Kidney epithelial cell (primary cell): ENCODE measurements at regions not wholly inside any gene's neighbourhood (a gene's known extent, or its start where the extent isn't known, plus 50 kb on each side); places are given as distances from the start of the nearest gene placed in this dataset.
A peak's percentile ranks its signal among the peaks of the same experiment; 100 is the strongest.

Experiments used
- DNase-seq: peaks from one replicate; pipeline ENCODE4 v3.0.0-alpha.2; 2010; ENCODE audit warnings: low read depth
- H3K27me3 ChIP-seq: 2 replicates; pipeline ENCODE4 v1.6.0; 2011; ENCODE audit warnings: low read length; ENCODE audit not compliant: control insufficient read depth, insufficient read depth
- H3K36me3 ChIP-seq: 2 replicates; pipeline ENCODE4 v1.5.1; 2011; ENCODE audit warnings: low read length; ENCODE audit not compliant: control insufficient read depth, insufficient read depth
- H3K4me3 ChIP-seq: 2 replicates; pipeline ENCODE4 v1.5.1; 2011; ENCODE audit warnings: low read depth, mild to moderate bottlenecking, control low read depth, low read length
- TF ChIP-seq, protein P1 (sequence below): IDR thresholded peaks from 2 replicates; pipeline ENCODE4 v1.5.1; 2011; ENCODE audit warnings: mild to moderate bottlenecking, moderate library complexity, low read length, control low read depth, inconsistent platforms; ENCODE audit not compliant: insufficient read depth, poor library complexity, severe bottlenecking

GRCh38 chr5:68919988-68920490, 173.8 kb upstream of the SLC30A5 start:
- no peak for DNase-seq
- Histone ChIP-seq H3K27me3 (no peaks in the 10 kb centered on the region), H3K4me3 (no peak overlapping the region), H3K36me3 (no peaks in the 10 kb centered on the region)
- TF ChIP-seq, protein P1, sequence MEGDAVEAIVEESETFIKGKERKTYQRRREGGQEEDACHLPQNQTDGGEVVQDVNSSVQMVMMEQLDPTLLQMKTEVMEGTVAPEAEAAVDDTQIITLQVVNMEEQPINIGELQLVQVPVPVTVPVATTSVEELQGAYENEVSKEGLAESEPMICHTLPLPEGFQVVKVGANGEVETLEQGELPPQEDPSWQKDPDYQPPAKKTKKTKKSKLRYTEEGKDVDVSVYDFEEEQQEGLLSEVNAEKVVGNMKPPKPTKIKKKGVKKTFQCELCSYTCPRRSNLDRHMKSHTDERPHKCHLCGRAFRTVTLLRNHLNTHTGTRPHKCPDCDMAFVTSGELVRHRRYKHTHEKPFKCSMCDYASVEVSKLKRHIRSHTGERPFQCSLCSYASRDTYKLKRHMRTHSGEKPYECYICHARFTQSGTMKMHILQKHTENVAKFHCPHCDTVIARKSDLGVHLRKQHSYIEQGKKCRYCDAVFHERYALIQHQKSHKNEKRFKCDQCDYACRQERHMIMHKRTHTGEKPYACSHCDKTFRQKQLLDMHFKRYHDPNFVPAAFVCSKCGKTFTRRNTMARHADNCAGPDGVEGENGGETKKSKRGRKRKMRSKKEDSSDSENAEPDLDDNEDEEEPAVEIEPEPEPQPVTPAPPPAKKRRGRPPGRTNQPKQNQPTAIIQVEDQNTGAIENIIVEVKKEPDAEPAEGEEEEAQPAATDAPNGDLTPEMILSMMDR = no peak

GRCh38 chr5:68920888-68921287, 172.9 kb upstream of the SLC30A5 start:
- no peaks in the 10 kb centered on the region for H3K27me3 ChIP-seq
- DNase-seq = no peak
- TF ChIP-seq, protein P1 = no peak

DNA sequence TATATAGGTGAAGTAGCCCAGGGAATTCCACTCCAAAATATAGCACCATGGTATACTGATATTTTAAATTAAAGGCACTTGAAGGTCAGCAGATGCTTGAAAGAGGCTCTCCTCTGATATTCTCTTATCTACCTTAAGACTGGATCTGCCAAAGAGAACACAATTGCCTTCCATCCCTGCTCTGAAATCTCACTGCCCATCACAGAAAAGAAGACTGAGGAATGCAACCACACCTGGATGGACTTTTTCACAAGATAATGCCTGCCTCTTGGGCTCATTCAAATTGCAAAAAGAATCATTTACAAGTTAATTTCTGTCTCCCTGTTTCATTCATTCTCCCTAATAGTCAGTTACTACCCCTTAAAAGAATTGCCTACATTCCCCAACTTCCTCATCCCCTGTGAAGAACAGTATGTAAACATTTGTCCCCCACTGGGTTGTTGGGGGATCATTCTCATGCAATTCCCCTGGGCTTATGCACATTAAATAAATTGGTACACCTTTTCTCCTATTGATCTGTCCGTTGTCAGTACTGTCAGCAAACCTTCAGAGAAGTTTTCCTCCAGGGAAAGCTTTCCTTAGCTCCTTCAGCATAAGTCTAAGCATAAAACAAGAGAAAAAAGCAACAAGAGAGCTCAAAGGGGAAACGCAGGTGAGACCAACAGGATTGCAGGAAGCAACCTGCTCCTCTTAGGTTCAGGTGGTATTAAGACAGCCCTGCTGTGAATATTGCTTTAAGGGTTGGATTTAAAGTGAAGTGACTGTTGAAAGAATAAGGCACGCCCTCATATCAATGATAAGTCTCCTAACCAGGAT, 171.4 kb upstream of the SLC30A5 start:
- no peaks in the 10 kb centered on the region for H3K27me3 ChIP-seq
- TF ChIP-seq, protein P1 = no peak
- no peak overlapping the region for H3K4me3 ChIP-seq
- DNase-seq = no peak
- H3K36me3 ChIP-seq = no peaks in the 10 kb centered on the region

More at GRCh38 chr5:68920888-68921287, 172.9 kb upstream of the SLC30A5 start:
- no peaks in the 10 kb centered on the region for H3K36me3 ChIP-seq
- H3K4me3 ChIP-seq = no peak overlapping the region

GRCh38 chr5:68924481-68925145, 169.2 kb upstream of the SLC30A5 start:
- Histone ChIP-seq H3K27me3 (no peaks in the 10 kb centered on the region), H3K4me3 (no peak overlapping the region), H3K36me3 (no peaks in the 10 kb centered on the region)
- TF ChIP-seq, protein P1 = no peak
- peak; percentile 44 for DNase-seq

DNA sequence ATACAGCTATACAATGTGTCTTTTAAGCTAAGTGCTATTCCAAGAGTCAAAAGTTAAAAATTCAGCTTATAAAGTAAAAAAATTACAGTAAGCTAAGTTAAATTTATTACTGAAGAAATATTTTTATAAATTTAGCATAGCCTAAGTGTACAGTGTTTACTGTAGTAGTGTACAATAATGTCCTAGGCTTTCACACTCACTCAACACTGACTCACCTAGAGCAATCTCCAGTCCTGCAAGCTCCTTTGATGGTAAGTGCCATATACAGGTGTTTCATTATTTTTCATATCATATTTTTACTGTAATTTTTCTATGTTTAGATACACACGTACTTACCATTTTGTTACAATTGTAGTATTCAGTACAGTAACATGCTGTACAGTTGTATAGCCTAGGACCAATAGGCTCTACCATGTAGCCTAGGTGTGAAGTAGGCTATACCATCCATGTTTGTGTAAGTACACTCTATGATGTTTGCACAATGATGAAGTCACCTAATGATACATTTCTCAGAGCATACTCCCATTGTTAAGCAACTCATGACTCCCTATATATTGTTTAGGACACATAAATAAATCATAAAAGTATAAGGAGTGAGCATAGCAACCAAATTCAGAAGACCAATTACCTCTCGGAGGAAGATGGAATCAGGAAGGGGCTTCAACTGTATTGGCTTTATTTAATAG, 165.1 kb upstream of the SLC30A5 start:
- TF ChIP-seq, protein P1 = no peak
- Histone ChIP-seq H3K4me3 (no peak overlapping the region), H3K27me3 (no peaks in the 10 kb centered on the region), H3K36me3 (no peaks in the 10 kb centered on the region)
- no peak for DNase-seq
